ENCODE measurements at regions not wholly inside any gene's neighbourhood (a gene's known extent, or its start where the extent isn't known, plus 50 kb on each side); places are given as distances from the start of the nearest gene placed in this dataset.

DNA sequence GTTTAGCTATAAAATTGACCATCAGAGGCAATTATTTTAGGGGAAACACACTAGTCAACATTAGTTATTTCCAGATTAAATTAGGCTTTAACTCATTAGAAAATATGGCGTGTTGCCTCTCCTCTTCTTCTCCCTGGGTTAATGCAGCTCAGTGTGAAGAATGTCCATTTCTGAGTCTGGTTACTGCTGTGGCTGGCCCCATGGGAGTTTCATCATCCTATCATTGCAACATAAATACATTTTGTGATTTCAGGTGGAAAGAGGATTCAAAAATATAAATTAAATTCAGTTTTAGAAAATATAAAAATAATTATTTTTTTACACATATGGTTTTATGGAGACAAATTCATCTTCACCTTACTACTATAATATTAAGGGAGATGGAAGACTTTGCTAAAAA, 288.5 kb upstream of the ARSJ start:
- FAIRE-seq, result no peak
- H3K27me3 ChIP-seq (ENCODE audit: control insufficient read depth, insufficient read depth, low read length), result no peaks in the 10 kb centered on the region
- no peak overlapping the region for H3K27ac ChIP-seq (ENCODE audit: low read depth in 2 of 2, low read length in 2 of 2)
- no peak overlapping the region for H3K9ac ChIP-seq (ENCODE audit: low read length in 3 of 3)
- intact Hi-C loops (cut with DNase I), result no loop called here
- TF ChIP-seq, protein P1, sequence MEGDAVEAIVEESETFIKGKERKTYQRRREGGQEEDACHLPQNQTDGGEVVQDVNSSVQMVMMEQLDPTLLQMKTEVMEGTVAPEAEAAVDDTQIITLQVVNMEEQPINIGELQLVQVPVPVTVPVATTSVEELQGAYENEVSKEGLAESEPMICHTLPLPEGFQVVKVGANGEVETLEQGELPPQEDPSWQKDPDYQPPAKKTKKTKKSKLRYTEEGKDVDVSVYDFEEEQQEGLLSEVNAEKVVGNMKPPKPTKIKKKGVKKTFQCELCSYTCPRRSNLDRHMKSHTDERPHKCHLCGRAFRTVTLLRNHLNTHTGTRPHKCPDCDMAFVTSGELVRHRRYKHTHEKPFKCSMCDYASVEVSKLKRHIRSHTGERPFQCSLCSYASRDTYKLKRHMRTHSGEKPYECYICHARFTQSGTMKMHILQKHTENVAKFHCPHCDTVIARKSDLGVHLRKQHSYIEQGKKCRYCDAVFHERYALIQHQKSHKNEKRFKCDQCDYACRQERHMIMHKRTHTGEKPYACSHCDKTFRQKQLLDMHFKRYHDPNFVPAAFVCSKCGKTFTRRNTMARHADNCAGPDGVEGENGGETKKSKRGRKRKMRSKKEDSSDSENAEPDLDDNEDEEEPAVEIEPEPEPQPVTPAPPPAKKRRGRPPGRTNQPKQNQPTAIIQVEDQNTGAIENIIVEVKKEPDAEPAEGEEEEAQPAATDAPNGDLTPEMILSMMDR (IDR thresholded peaks at IDR 0.05; ENCODE audit: borderline replicate concordance, extremely low read depth, insufficient read depth), result no peak
- no peaks in the 10 kb centered on the region for H3K36me3 ChIP-seq (ENCODE audit: control insufficient read depth in 2 of 3, insufficient read depth in 3 of 3, low read length in 3 of 3)
- no peaks in the 10 kb centered on the region for H3K4me1 ChIP-seq (ENCODE audit: control insufficient read depth in 2 of 3, insufficient read depth in 2 of 3, low read depth in 1 of 3, low read length in 3 of 3)
- DNase-seq, result no peak
- H3K9me3 ChIP-seq (ENCODE audit: control insufficient read depth in 2 of 3, insufficient read depth in 1 of 3, low read length in 3 of 3), result no peaks in the 10 kb centered on the region
- no peak overlapping the region for H3K4me3 ChIP-seq (ENCODE audit: low read length in 3 of 3)

DNA sequence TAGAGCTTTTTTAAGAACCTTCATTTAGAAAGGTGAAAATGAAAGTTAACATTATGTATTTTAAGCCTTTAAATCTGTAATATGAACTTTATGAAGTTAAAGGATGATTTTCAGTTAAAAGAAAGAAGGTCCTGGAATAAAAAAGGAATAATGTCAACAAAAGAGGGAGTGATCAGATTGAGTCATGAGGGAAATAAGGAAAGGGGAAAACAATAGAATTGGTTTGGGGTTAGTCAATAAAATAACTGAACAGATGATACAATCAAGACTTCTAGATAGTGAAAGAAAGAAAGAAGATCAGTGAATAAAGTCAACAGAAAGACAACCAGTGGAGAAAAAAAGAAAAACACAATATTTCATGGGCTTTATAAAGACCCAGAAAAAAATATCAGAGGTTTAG, 291.6 kb upstream of the ARSJ start:
- Histone ChIP-seq H3K4me3 (ENCODE audit: low read length in 3 of 3) (no peak overlapping the region), H3K4me1 (ENCODE audit: control insufficient read depth in 2 of 3, insufficient read depth in 2 of 3, low read depth in 1 of 3, low read length in 3 of 3) (no peaks in the 10 kb centered on the region), H3K36me3 (ENCODE audit: control insufficient read depth in 2 of 3, insufficient read depth in 3 of 3, low read length in 3 of 3) (no peaks in the 10 kb centered on the region), H3K27me3 (ENCODE audit: control insufficient read depth, insufficient read depth, low read length) (no peaks in the 10 kb centered on the region), H3K9ac (ENCODE audit: low read length in 3 of 3) (no peak overlapping the region), H3K9me3 (ENCODE audit: control insufficient read depth in 2 of 3, insufficient read depth in 1 of 3, low read length in 3 of 3) (no peaks in the 10 kb centered on the region), H3K27ac (ENCODE audit: low read depth in 2 of 2, low read length in 2 of 2) (no peak overlapping the region)
- DNase-seq (no peak), FAIRE-seq (no peak)
- TF ChIP-seq, protein P1 (IDR thresholded peaks at IDR 0.05; ENCODE audit: borderline replicate concordance, extremely low read depth, insufficient read depth), result no peak
- intact Hi-C loops (cut with DNase I), result no loop called here

GRCh38 chr4:114272226-114272625, 292.8 kb upstream of the ARSJ start:
- TF ChIP-seq, protein P1 (IDR thresholded peaks at IDR 0.05; ENCODE audit: borderline replicate concordance, extremely low read depth, insufficient read depth), result no peak
- FAIRE-seq, result no peak
- DNase-seq, result no peak

GRCh38 chr4:114273238-114273637, 293.8 kb upstream of the ARSJ start:
- H3K9ac ChIP-seq (ENCODE audit: low read length in 3 of 3), result no peak overlapping the region
- no peak for FAIRE-seq
- intact Hi-C loops (cut with DNase I), result no loop called here
- H3K36me3 ChIP-seq (ENCODE audit: control insufficient read depth in 2 of 3, insufficient read depth in 3 of 3, low read length in 3 of 3), result no peaks in the 10 kb centered on the region
- H3K4me3 ChIP-seq (ENCODE audit: low read length in 3 of 3), result no peak overlapping the region
- TF ChIP-seq, protein P1 (IDR thresholded peaks at IDR 0.05; ENCODE audit: borderline replicate concordance, extremely low read depth, insufficient read depth), result no peak
- H3K27ac ChIP-seq (ENCODE audit: low read depth in 2 of 2, low read length in 2 of 2), result no peak overlapping the region
- H3K4me1 ChIP-seq (ENCODE audit: control insufficient read depth in 2 of 3, insufficient read depth in 2 of 3, low read depth in 1 of 3, low read length in 3 of 3), result no peaks in the 10 kb centered on the region
- DNase-seq, result no peak
- no peaks in the 10 kb centered on the region for H3K27me3 ChIP-seq (ENCODE audit: control insufficient read depth, insufficient read depth, low read length)
- H3K9me3 ChIP-seq (ENCODE audit: control insufficient read depth in 2 of 3, insufficient read depth in 1 of 3, low read length in 3 of 3), result no peaks in the 10 kb centered on the region

More at GRCh38 chr4:114272226-114272625, 292.8 kb upstream of the ARSJ start:
- no peaks in the 10 kb centered on the region for H3K4me1 ChIP-seq (ENCODE audit: control insufficient read depth in 2 of 3, insufficient read depth in 2 of 3, low read depth in 1 of 3, low read length in 3 of 3)
- no peak overlapping the region for H3K9ac ChIP-seq (ENCODE audit: low read length in 3 of 3)
- no peaks in the 10 kb centered on the region for H3K27me3 ChIP-seq (ENCODE audit: control insufficient read depth, insufficient read depth, low read length)
- intact Hi-C loops (cut with DNase I), result no loop called here
- H3K4me3 ChIP-seq (ENCODE audit: low read length in 3 of 3), result no peak overlapping the region
- H3K27ac ChIP-seq (ENCODE audit: low read depth in 2 of 2, low read length in 2 of 2), result no peak overlapping the region
- no peaks in the 10 kb centered on the region for H3K9me3 ChIP-seq (ENCODE audit: control insufficient read depth in 2 of 3, insufficient read depth in 1 of 3, low read length in 3 of 3)
- H3K36me3 ChIP-seq (ENCODE audit: control insufficient read depth in 2 of 3, insufficient read depth in 3 of 3, low read length in 3 of 3), result no peaks in the 10 kb centered on the region
